DND-41 (cell line): ENCODE measurements at regions not wholly inside any gene's neighbourhood (a gene's known extent, or its start where the extent isn't known, plus 50 kb on each side); places are given as distances from the start of the nearest gene placed in this dataset.

ENCODE experiments used
- EZH2 ChIP-seq: IDR thresholded peaks from 3 replicates; pipeline ENCODE4 v1.6.1; 2012; ENCODE audit warnings: borderline replicate concordance, low read depth, mild to moderate bottlenecking, moderate library complexity, low read length, inconsistent platforms; ENCODE audit not compliant: severe bottlenecking
- TF ChIP-seq, protein P1 (sequence below): IDR thresholded peaks from 2 replicates; pipeline ENCODE4 v1.5.1; 2012; ENCODE audit warnings: borderline replicate concordance, low read length, moderate library complexity, mild to moderate bottlenecking; ENCODE audit not compliant: poor library complexity, severe bottlenecking; ENCODE audit errors: extremely low read depth

DNA sequence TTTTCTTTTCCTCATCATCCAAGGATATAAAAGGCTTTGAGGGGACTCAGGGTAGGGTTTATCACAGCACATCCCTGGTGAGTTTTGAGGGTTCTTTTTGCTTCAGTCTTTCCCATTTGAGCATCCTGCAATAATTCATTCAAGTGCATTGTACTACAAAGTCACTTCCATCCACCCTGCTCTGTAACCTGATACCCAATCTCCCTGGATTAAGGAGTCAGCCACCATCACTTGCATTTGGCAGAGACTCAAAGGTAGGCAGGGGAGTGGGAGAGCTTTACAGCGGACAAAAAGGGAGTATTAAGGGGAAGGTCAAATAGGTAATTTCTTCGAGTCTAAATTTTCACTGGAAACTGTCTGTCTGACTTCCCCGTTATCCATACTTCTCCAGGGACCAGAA lies 216.1 kb upstream of the TMTC4 start:
- TF ChIP-seq, protein P1, sequence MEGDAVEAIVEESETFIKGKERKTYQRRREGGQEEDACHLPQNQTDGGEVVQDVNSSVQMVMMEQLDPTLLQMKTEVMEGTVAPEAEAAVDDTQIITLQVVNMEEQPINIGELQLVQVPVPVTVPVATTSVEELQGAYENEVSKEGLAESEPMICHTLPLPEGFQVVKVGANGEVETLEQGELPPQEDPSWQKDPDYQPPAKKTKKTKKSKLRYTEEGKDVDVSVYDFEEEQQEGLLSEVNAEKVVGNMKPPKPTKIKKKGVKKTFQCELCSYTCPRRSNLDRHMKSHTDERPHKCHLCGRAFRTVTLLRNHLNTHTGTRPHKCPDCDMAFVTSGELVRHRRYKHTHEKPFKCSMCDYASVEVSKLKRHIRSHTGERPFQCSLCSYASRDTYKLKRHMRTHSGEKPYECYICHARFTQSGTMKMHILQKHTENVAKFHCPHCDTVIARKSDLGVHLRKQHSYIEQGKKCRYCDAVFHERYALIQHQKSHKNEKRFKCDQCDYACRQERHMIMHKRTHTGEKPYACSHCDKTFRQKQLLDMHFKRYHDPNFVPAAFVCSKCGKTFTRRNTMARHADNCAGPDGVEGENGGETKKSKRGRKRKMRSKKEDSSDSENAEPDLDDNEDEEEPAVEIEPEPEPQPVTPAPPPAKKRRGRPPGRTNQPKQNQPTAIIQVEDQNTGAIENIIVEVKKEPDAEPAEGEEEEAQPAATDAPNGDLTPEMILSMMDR = no peak
- TF ChIP-seq EZH2 = no peak
